ENCODE measurements at regions not wholly inside any gene's neighbourhood (a gene's known extent, or its start where the extent isn't known, plus 50 kb on each side); places are given as distances from the start of the nearest gene placed in this dataset.

- Histone ChIP-seq H2AFZ (ENCODE audit: low read length) (no peak overlapping the region), H3K9ac (ENCODE audit: insufficient read depth, low read depth, low read length) (no peak overlapping the region), H3K4me1 (ENCODE audit: insufficient read depth, low read length) (no peaks in the 10 kb centered on the region), H3K4me3 (replicated peaks in 1 of 3; ENCODE audit: insufficient read depth in 1 of 3, low read depth in 2 of 3, low read length in 3 of 3) (no peak overlapping the region), H3K4me2 (ENCODE audit: low read depth, low read length) (no peak overlapping the region), H3K27me3 (ENCODE audit: control insufficient read depth in 1 of 2, insufficient read depth in 2 of 2, low read length in 2 of 2) (no peaks in the 10 kb centered on the region), H3K36me3 (replicated peaks in 1 of 2; ENCODE audit: control insufficient read depth in 1 of 2, insufficient read depth in 2 of 2, low read length in 2 of 2) (no peaks in the 10 kb centered on the region), H3K79me2 (ENCODE audit: insufficient read depth, low read length) (no peaks in the 10 kb centered on the region), H3K9me3 (ENCODE audit: low read length) (no peaks in the 10 kb centered on the region), H4K20me1 (ENCODE audit: insufficient read depth, low read length) (no peaks in the 10 kb centered on the region), H3K27ac (ENCODE audit: extremely low read length, insufficient read depth, low read length) (no peak overlapping the region)
- in situ Hi-C loops (cut with HindIII; ENCODE audit: extremely low pct_ligation_motif_present, low pct_unique_long_range_greater_than_20kb) (no loop called here), intact Hi-C loops (cut with micrococcal nuclease; ENCODE audit: unreplicated experiment) (no loop called here)
- ChIA-PET CTCF (ENCODE audit: low intra/inter-chr PET ratio, low total read pairs) (no interaction called here), POLR2A (no interaction called here)
- no TSS peak for BruUV-seq (replicated peaks)
- FAIRE-seq (no peak), DNase-seq (ENCODE audit: low spot score) (no peak), ATAC-seq (no peak)
- 20% methylated on average over 11 of the region's 11 CpGs for WGBS (ENCODE audit: low lambda C conversion rate)
- TF ChIP-seq HOMEZ (CRISPR knock-in tag; IDR thresholded peaks at IDR 0.05; ENCODE audit: low read depth) (no peak), ZNF296 (CRISPR knock-in tag; conservative IDR thresholded peaks at IDR 0.05) (no peak), ZNF3 (CRISPR knock-in tag; IDR thresholded peaks at IDR 0.05) (no peak), ZNF552 (CRISPR knock-in tag; IDR thresholded peaks at IDR 0.05; ENCODE audit: borderline replicate concordance) (no peak), ZNF501 (CRISPR knock-in tag; IDR thresholded peaks at IDR 0.05) (no peak), ERF (CRISPR knock-in tag; IDR thresholded peaks at IDR 0.05) (no peak), ZBTB1 (CRISPR knock-in tag; IDR thresholded peaks at IDR 0.05; ENCODE audit: borderline replicate concordance) (no peak), PCBP1 (IDR thresholded peaks at IDR 0.05; ENCODE audit: borderline replicate concordance, low read depth, low read length) (no peak), NFE2L1 (CRISPR knock-in tag; IDR thresholded peaks at IDR 0.05; ENCODE audit: borderline replicate concordance) (no peak), ZBTB7B (CRISPR knock-in tag; IDR thresholded peaks at IDR 0.05) (no peak)
Observed at GRCh38 chr12:47504775-47505446, 200.9 kb downstream of the RPAP3 start.

Data from HepG2 (cell line).